HG02938 (cell line): ENCODE measurements at regions not wholly inside any gene's neighbourhood (a gene's known extent, or its start where the extent isn't known, plus 50 kb on each side); places are given as distances from the start of the nearest gene placed in this dataset.

ENCODE experiments used
- ATAC-seq: cut with Tn5 transposase; IDR thresholded peaks from one replicate; pipeline ENCODE4 v1.9.1; 2021; ENCODE audit warnings: mild to moderate bottlenecking, moderate library complexity; ENCODE audit not compliant: unreplicated experiment

GRCh38 chr9:19513671-19514275 is 105.0 kb downstream of the ACER2 start:
- no peak for ATAC-seq

GRCh38 chr9:19512103-19512832 is 103.5 kb downstream of the ACER2 start:
- no peak for ATAC-seq

GRCh38 chr9:19511694-19512093 is 102.9 kb downstream of the ACER2 start:
- ATAC-seq = no peak

DNA sequence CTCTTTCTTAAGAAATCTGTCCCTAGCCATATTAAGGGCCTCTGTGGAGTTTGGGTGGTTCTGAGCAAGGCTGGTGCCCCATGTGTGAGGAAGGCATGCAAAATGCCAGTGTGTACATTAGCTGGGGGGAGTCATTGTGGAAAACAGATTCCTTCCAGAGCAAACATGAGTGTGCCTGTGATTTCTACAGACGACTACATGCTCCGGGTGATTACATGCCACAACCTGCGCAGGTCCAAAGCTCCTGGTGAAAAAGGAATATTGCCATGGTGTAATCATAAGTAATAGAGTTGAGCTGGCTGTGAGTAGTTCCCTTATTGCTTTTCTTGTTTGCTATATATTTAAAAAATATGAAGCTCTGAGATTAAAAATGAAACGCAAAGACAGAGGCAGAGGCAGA is 102.1 kb downstream of the ACER2 start:
- ATAC-seq = no peak
